K562 (cell line): ENCODE measurements at regions not wholly inside any gene's neighbourhood (a gene's known extent, or its start where the extent isn't known, plus 50 kb on each side); places are given as distances from the start of the nearest gene placed in this dataset.

ENCODE experiments used
- EP300 ChIP-seq: IDR thresholded peaks from 2 replicates; pipeline ENCODE4 v1.6.1; 2012; ENCODE audit warnings: low read length, improper control_type of control experiment
- MAFK ChIP-seq: IDR thresholded peaks from 2 replicates; pipeline ENCODE4 v1.6.1; 2011; ENCODE audit warnings: low read length, improper control_type of control experiment
- SRSF1 ChIP-seq: fragments of 200-400 bp; formaldehyde crosslinking; IDR thresholded peaks from 2 replicates; pipeline ENCODE4 v1.6.1; 2017; ENCODE audit warnings: mild to moderate bottlenecking, low read depth, low read length, moderate library complexity
- ZNF24 ChIP-seq: fragments of 450-650 bp; IDR thresholded peaks from 2 replicates; pipeline ENCODE4 v1.6.1; 2016
- TF ChIP-seq, protein P1 (sequence below): IDR thresholded peaks from 2 replicates; pipeline ENCODE4 v1.6.1; 2011; ENCODE audit warnings: borderline replicate concordance, low read depth, mild to moderate bottlenecking, moderate library complexity, low read length; ENCODE audit not compliant: insufficient read depth, poor library complexity, severe bottlenecking
- TF ChIP-seq, protein P2 (sequence below), 2 experiments: fragments of 450-650 bp in 1 of 2; sonication (generic) in 1 of 2; formaldehyde crosslinking in 1 of 2; IDR thresholded peaks; 2 replicates each; pipeline versions ENCODE4 v1.7.1 to v1.9.0; 2016 to 2022; ENCODE audit warnings: inconsistent platforms in 1 of 2, mild to moderate bottlenecking in 1 of 2, missing genetic modification reagents in 1 of 2

DNA sequence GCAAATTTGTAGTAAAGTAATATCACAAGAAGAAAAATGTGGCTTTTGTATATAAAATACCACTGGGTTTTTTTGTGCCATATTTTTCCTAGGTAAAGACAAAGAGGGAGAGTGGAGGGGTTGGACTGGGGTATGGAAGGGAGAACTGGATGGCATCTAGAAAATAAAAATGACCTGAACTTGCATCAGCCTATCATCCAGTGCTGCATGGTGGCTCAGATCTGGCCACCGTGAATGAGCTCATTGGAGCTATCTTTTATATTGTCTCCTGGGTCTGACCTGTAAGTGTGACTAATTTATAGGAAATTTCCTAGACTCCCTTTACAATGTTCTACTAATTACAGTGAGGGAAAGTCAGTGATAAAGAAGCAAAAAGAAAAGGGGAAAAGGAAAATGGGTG lies 369.0 kb downstream of the TMEM182 start:
- TF ChIP-seq ZNF24 (no peak), MAFK (no peak), EP300 (no peak), SRSF1 (no peak)
- TF ChIP-seq, protein P1, sequence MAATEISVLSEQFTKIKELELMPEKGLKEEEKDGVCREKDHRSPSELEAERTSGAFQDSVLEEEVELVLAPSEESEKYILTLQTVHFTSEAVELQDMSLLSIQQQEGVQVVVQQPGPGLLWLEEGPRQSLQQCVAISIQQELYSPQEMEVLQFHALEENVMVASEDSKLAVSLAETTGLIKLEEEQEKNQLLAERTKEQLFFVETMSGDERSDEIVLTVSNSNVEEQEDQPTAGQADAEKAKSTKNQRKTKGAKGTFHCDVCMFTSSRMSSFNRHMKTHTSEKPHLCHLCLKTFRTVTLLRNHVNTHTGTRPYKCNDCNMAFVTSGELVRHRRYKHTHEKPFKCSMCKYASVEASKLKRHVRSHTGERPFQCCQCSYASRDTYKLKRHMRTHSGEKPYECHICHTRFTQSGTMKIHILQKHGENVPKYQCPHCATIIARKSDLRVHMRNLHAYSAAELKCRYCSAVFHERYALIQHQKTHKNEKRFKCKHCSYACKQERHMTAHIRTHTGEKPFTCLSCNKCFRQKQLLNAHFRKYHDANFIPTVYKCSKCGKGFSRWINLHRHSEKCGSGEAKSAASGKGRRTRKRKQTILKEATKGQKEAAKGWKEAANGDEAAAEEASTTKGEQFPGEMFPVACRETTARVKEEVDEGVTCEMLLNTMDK, result no peak
- TF ChIP-seq, protein P2, sequence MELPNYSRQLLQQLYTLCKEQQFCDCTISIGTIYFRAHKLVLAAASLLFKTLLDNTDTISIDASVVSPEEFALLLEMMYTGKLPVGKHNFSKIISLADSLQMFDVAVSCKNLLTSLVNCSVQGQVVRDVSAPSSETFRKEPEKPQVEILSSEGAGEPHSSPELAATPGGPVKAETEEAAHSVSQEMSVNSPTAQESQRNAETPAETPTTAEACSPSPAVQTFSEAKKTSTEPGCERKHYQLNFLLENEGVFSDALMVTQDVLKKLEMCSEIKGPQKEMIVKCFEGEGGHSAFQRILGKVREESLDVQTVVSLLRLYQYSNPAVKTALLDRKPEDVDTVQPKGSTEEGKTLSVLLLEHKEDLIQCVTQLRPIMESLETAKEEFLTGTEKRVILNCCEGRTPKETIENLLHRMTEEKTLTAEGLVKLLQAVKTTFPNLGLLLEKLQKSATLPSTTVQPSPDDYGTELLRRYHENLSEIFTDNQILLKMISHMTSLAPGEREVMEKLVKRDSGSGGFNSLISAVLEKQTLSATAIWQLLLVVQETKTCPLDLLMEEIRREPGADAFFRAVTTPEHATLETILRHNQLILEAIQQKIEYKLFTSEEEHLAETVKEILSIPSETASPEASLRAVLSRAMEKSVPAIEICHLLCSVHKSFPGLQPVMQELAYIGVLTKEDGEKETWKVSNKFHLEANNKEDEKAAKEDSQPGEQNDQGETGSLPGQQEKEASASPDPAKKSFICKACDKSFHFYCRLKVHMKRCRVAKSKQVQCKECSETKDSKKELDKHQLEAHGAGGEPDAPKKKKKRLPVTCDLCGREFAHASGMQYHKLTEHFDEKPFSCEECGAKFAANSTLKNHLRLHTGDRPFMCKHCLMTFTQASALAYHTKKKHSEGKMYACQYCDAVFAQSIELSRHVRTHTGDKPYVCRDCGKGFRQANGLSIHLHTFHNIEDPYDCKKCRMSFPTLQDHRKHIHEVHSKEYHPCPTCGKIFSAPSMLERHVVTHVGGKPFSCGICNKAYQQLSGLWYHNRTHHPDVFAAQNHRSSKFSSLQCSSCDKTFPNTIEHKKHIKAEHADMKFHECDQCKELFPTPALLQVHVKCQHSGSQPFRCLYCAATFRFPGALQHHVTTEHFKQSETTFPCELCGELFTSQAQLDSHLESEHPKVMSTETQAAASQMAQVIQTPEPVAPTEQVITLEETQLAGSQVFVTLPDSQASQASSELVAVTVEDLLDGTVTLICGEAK (IDR thresholded peaks at IDR 0.05), result no peak
- TF ChIP-seq, protein P2 (CRISPR knock-in tag; IDR thresholded peaks at IDR 0.05), result no peak
